Activated T-cell treated with anti-CD3 and anti-CD28 coated beads, Interleukin-2, amount 50 U/mL, for 72 hours (primary cell): ENCODE measurements at regions not wholly inside any gene's neighbourhood (a gene's known extent, or its start where the extent isn't known, plus 50 kb on each side); places are given as distances from the start of the nearest gene placed in this dataset.

Experiments
- ATAC-seq, 2 donors: fragments of 150-1000 bp; cut with Tn5 transposase; replicated peaks in 1 of 2; 2 replicates each; pipeline ENCODE4 v1.10.0; 2021; ENCODE audit warnings: moderate library complexity in 2 of 2, mild to moderate bottlenecking in 1 of 2
- DNase-seq, 2 donors: peaks; one replicate each; pipeline ENCODE4 v3.0.0; 2021 to 2022; ENCODE audit warnings: mixed read lengths in 1 of 2
- H3K27ac Mint-ChIP-seq: one replicate; pipeline ENCODE4 v1.8.0; 2022; ENCODE audit warnings: mild to moderate bottlenecking, moderate library complexity, mixed read lengths
- H3K27me3 Mint-ChIP-seq: one replicate; pipeline ENCODE4 v1.8.0; 2022; ENCODE audit warnings: low read depth, mixed read lengths
- H3K36me3 Mint-ChIP-seq, 2 donors: one replicate each; pipeline ENCODE4 v1.8.0; 2022; ENCODE audit warnings: mixed read lengths in 2 of 2, mild to moderate bottlenecking in 1 of 2; ENCODE audit not compliant: insufficient read depth in 2 of 2
- H3K4me1 Mint-ChIP-seq: one replicate; pipeline ENCODE4 v1.8.0; 2022; ENCODE audit warnings: low read depth, mixed read lengths
- H3K4me3 Mint-ChIP-seq, 2 donors: one replicate each; pipeline ENCODE4 v1.8.0; 2022; ENCODE audit warnings: mild to moderate bottlenecking in 2 of 2, mixed read lengths in 2 of 2, moderate library complexity in 2 of 2
- H3K9me3 Mint-ChIP-seq, 2 donors: one replicate each; pipeline ENCODE4 v1.8.0; 2022; ENCODE audit warnings: mixed read lengths in 2 of 2

GRCh38 chr12:107467716-107468115, 217.9 kb upstream of the PWP1 start:
- no peaks in the 10 kb centered on the region for H3K36me3 Mint-ChIP-seq
- H3K4me1 Mint-ChIP-seq: peaks cover 24% of the 10 kb centered on the region
- H3K27me3 Mint-ChIP-seq: no peaks in the 10 kb centered on the region
- DNase-seq: no peak
- ATAC-seq: no peak
- no peak overlapping the region for H3K27ac Mint-ChIP-seq
- H3K4me3 Mint-ChIP-seq: no peak overlapping the region
- no peaks in the 10 kb centered on the region for H3K9me3 Mint-ChIP-seq

GRCh38 chr12:107468182-107468581, 217.4 kb upstream of the PWP1 start:
- ATAC-seq (no peak), DNase-seq (no peak)
- H3K36me3 Mint-ChIP-seq: no peaks in the 10 kb centered on the region
- H3K27me3 Mint-ChIP-seq: no peaks in the 10 kb centered on the region
- H3K9me3 Mint-ChIP-seq: no peaks in the 10 kb centered on the region
- H3K4me1 Mint-ChIP-seq: peaks cover 29% of the 10 kb centered on the region
- H3K27ac Mint-ChIP-seq: no peak overlapping the region
- no peak overlapping the region for H3K4me3 Mint-ChIP-seq

- Mint-ChIP-seq H3K27ac (no peak overlapping the region), H3K4me3 (no peak overlapping the region)
Measured at GRCh38 chr12:107469011-107469410, 216.6 kb upstream of the PWP1 start.

GRCh38 chr12:107470645-107471044, 215.0 kb upstream of the PWP1 start:
- peaks cover 50% of the 10 kb centered on the region for H3K4me1 Mint-ChIP-seq
- H3K36me3 Mint-ChIP-seq: no peaks in the 10 kb centered on the region
- no peak overlapping the region for H3K27ac Mint-ChIP-seq
- DNase-seq: no peak
- H3K9me3 Mint-ChIP-seq: no peaks in the 10 kb centered on the region
- H3K4me3 Mint-ChIP-seq: no peak overlapping the region
- ATAC-seq: no peak
- H3K27me3 Mint-ChIP-seq: no peaks in the 10 kb centered on the region

More at GRCh38 chr12:107469011-107469410, 216.6 kb upstream of the PWP1 start:
- peaks cover 37% of the 10 kb centered on the region for H3K4me1 Mint-ChIP-seq
- no peaks in the 10 kb centered on the region for H3K27me3 Mint-ChIP-seq
- H3K9me3 Mint-ChIP-seq: no peaks in the 10 kb centered on the region
- ATAC-seq (no peak), DNase-seq (no peak)
- no peaks in the 10 kb centered on the region for H3K36me3 Mint-ChIP-seq

GRCh38 chr12:107472308-107472707, 213.3 kb upstream of the PWP1 start:
- H3K4me3 Mint-ChIP-seq: no peak overlapping the region
- H3K27me3 Mint-ChIP-seq: no peaks in the 10 kb centered on the region
- DNase-seq (no peak), ATAC-seq (no peak)
- H3K9me3 Mint-ChIP-seq: no peaks in the 10 kb centered on the region
- H3K27ac Mint-ChIP-seq: no peak overlapping the region
- H3K36me3 Mint-ChIP-seq: no peaks in the 10 kb centered on the region
- peaks cover 44% of the 10 kb centered on the region for H3K4me1 Mint-ChIP-seq

GRCh38 chr12:107474099-107474498, 211.5 kb upstream of the PWP1 start:
- peaks cover 37% of the 10 kb centered on the region for H3K4me1 Mint-ChIP-seq

GRCh38 chr12:107474639-107475539, 210.7 kb upstream of the PWP1 start:
- Mint-ChIP-seq H3K4me3 (no peak overlapping the region), H3K36me3 (no peaks in the 10 kb centered on the region), H3K9me3 (no peaks in the 10 kb centered on the region), H3K27me3 (no peaks in the 10 kb centered on the region), H3K4me1 (peaks cover 36% of the 10 kb centered on the region), H3K27ac (no peak overlapping the region)
- ATAC-seq: peak; percentile 46 to 55
- DNase-seq: peak in 1 of 2 donors; percentile 16

More at GRCh38 chr12:107474099-107474498, 211.5 kb upstream of the PWP1 start:
- ATAC-seq: no peak
- H3K9me3 Mint-ChIP-seq: no peaks in the 10 kb centered on the region
- no peaks in the 10 kb centered on the region for H3K36me3 Mint-ChIP-seq
- H3K27me3 Mint-ChIP-seq: no peaks in the 10 kb centered on the region
- H3K27ac Mint-ChIP-seq: no peak overlapping the region
- no peak for DNase-seq
- H3K4me3 Mint-ChIP-seq: no peak overlapping the region

GRCh38 chr12:107475900-107476299, 209.7 kb upstream of the PWP1 start:
- no peak for ATAC-seq

GRCh38 chr12:107477018-107477417, 208.6 kb upstream of the PWP1 start:
- ATAC-seq (no peak), DNase-seq (no peak)
- H3K36me3 Mint-ChIP-seq: no peaks in the 10 kb centered on the region
- no peaks in the 10 kb centered on the region for H3K27me3 Mint-ChIP-seq
- no peak overlapping the region for H3K27ac Mint-ChIP-seq
- H3K4me1 Mint-ChIP-seq: peaks cover 33% of the 10 kb centered on the region
- no peak overlapping the region for H3K4me3 Mint-ChIP-seq
- H3K9me3 Mint-ChIP-seq: no peaks in the 10 kb centered on the region

More at GRCh38 chr12:107475900-107476299, 209.7 kb upstream of the PWP1 start:
- H3K4me1 Mint-ChIP-seq: peaks cover 33% of the 10 kb centered on the region
- no peaks in the 10 kb centered on the region for H3K36me3 Mint-ChIP-seq
- H3K27ac Mint-ChIP-seq: no peak overlapping the region
- no peaks in the 10 kb centered on the region for H3K9me3 Mint-ChIP-seq
- H3K27me3 Mint-ChIP-seq: no peaks in the 10 kb centered on the region
- no peak for DNase-seq
- no peak overlapping the region for H3K4me3 Mint-ChIP-seq

GRCh38 chr12:107477947-107478610, 207.5 kb upstream of the PWP1 start:
- Mint-ChIP-seq H3K36me3 (no peaks in the 10 kb centered on the region), H3K27me3 (no peaks in the 10 kb centered on the region), H3K27ac (no peak overlapping the region), H3K4me1 (peaks cover 25% of the 10 kb centered on the region), H3K4me3 (no peak overlapping the region), H3K9me3 (no peaks in the 10 kb centered on the region)
- ATAC-seq (no peak), DNase-seq (no peak)

GRCh38 chr12:107478881-107479280, 206.7 kb upstream of the PWP1 start:
- H3K4me1 Mint-ChIP-seq: peaks cover 17% of the 10 kb centered on the region
- no peak overlapping the region for H3K4me3 Mint-ChIP-seq
- H3K9me3 Mint-ChIP-seq: no peaks in the 10 kb centered on the region
- no peak overlapping the region for H3K27ac Mint-ChIP-seq
- DNase-seq (no peak), ATAC-seq (no peak)
- no peaks in the 10 kb centered on the region for H3K36me3 Mint-ChIP-seq
- H3K27me3 Mint-ChIP-seq: no peaks in the 10 kb centered on the region

- no peak overlapping the region for H3K4me3 Mint-ChIP-seq
- H3K27ac Mint-ChIP-seq: no peak overlapping the region
- no peaks in the 10 kb centered on the region for H3K9me3 Mint-ChIP-seq
- DNase-seq (no peak), ATAC-seq (no peak)
- H3K36me3 Mint-ChIP-seq: no peaks in the 10 kb centered on the region
- peaks cover 13% of the 10 kb centered on the region for H3K4me1 Mint-ChIP-seq
- H3K27me3 Mint-ChIP-seq: no peaks in the 10 kb centered on the region
Measured at GRCh38 chr12:107480836-107481608, 204.6 kb upstream of the PWP1 start.

GRCh38 chr12:107484230-107484629, 201.4 kb upstream of the PWP1 start:
- ATAC-seq: no peak
- no peak overlapping the region for H3K27ac Mint-ChIP-seq

More at GRCh38 chr12:107484230-107484629, 201.4 kb upstream of the PWP1 start:
- Mint-ChIP-seq H3K4me3 (no peak overlapping the region), H3K4me1 (peaks cover 33% of the 10 kb centered on the region), H3K36me3 (no peaks in the 10 kb centered on the region), H3K27me3 (no peaks in the 10 kb centered on the region), H3K9me3 (no peaks in the 10 kb centered on the region)
- DNase-seq: no peak
